ENCODE measurements at regions not wholly inside any gene's neighbourhood (a gene's known extent, or its start where the extent isn't known, plus 50 kb on each side); places are given as distances from the start of the nearest gene placed in this dataset.

DNA sequence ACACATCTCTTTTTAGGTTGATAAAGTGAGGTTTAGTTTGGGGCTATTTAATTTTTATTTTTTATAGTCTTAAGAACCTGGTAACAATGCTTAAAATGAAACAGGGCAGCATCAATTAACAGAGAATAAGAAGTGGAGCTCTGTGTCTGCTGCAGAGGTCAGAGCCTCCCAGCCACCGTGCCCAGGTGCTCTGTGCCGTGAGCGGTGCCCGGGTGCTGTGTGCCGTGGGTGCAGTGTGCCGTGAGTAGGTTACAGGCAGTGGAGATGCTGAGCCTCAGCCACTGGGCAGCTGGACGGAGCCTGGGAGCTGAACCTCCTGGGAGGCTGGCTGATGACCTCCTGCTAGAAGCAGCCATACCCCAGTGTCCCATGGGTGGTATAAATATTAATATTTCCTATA lies 250.0 kb downstream of the KLF6 start:
- H3K36me3 Mint-ChIP-seq (ENCODE audit: low read depth, unreplicated experiment) = no peaks in the 10 kb centered on the region
- H3K4me1 Mint-ChIP-seq (ENCODE audit: unreplicated experiment) = peaks cover 9% of the 10 kb centered on the region
- DNase-seq (ENCODE audit: low spot score) = no peak
- no peak overlapping the region for H3K4me3 Mint-ChIP-seq (ENCODE audit: unreplicated experiment)
- H3K27me3 Mint-ChIP-seq (ENCODE audit: unreplicated experiment) = peaks cover 3% of the 10 kb centered on the region
- no peaks in the 10 kb centered on the region for H3K9me3 Mint-ChIP-seq (ENCODE audit: unreplicated experiment)
- no peak overlapping the region for H3K27ac Mint-ChIP-seq (ENCODE audit: unreplicated experiment)
- TF ChIP-seq, protein P1, sequence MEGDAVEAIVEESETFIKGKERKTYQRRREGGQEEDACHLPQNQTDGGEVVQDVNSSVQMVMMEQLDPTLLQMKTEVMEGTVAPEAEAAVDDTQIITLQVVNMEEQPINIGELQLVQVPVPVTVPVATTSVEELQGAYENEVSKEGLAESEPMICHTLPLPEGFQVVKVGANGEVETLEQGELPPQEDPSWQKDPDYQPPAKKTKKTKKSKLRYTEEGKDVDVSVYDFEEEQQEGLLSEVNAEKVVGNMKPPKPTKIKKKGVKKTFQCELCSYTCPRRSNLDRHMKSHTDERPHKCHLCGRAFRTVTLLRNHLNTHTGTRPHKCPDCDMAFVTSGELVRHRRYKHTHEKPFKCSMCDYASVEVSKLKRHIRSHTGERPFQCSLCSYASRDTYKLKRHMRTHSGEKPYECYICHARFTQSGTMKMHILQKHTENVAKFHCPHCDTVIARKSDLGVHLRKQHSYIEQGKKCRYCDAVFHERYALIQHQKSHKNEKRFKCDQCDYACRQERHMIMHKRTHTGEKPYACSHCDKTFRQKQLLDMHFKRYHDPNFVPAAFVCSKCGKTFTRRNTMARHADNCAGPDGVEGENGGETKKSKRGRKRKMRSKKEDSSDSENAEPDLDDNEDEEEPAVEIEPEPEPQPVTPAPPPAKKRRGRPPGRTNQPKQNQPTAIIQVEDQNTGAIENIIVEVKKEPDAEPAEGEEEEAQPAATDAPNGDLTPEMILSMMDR (IDR thresholded peaks at IDR 0.05; ENCODE audit: unreplicated experiment) = no peak

DNA sequence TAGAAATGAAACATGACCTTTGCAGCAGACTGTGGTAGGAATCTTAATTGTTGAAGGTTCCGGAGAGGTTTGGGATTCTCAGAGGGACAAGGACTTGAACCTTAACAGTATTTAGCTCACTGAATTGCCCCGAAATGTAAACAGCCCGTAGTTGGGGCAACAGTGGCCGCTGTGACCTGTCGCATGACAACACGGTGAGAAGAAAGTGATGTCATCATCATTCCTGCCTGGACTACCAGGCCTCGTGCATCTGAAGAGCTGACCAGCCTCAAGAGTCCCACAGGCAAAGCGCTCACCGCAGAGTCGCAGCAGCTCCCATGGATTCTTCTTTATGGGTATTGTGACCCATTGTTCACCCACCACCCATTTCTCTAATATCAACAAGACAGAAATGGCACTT lies 250.6 kb downstream of the KLF6 start:
- peaks cover 9% of the 10 kb centered on the region for H3K4me1 Mint-ChIP-seq (ENCODE audit: unreplicated experiment)
- H3K9me3 Mint-ChIP-seq (ENCODE audit: unreplicated experiment) = no peaks in the 10 kb centered on the region
- no peak overlapping the region for H3K4me3 Mint-ChIP-seq (ENCODE audit: unreplicated experiment)
- TF ChIP-seq, protein P1 (IDR thresholded peaks at IDR 0.05; ENCODE audit: unreplicated experiment) = no peak
- no peak for DNase-seq (ENCODE audit: low spot score)
- H3K27me3 Mint-ChIP-seq (ENCODE audit: unreplicated experiment) = peaks cover 3% of the 10 kb centered on the region
- H3K36me3 Mint-ChIP-seq (ENCODE audit: low read depth, unreplicated experiment) = no peaks in the 10 kb centered on the region
- no peak overlapping the region for H3K27ac Mint-ChIP-seq (ENCODE audit: unreplicated experiment)

GRCh38 chr10:3533296-3533695 lies 251.7 kb downstream of the KLF6 start:
- DNase-seq (ENCODE audit: low spot score) = no peak
- no peaks in the 10 kb centered on the region for H3K4me1 Mint-ChIP-seq (ENCODE audit: unreplicated experiment)
- TF ChIP-seq, protein P1 (IDR thresholded peaks at IDR 0.05; ENCODE audit: unreplicated experiment) = no peak
- no peaks in the 10 kb centered on the region for H3K9me3 Mint-ChIP-seq (ENCODE audit: unreplicated experiment)
- H3K27ac Mint-ChIP-seq (ENCODE audit: unreplicated experiment) = no peak overlapping the region
- H3K27me3 Mint-ChIP-seq (ENCODE audit: unreplicated experiment) = peaks cover 3% of the 10 kb centered on the region
- H3K4me3 Mint-ChIP-seq (ENCODE audit: unreplicated experiment) = no peak overlapping the region
- H3K36me3 Mint-ChIP-seq (ENCODE audit: low read depth, unreplicated experiment) = no peaks in the 10 kb centered on the region

GRCh38 chr10:3532644-3533043 lies 252.4 kb downstream of the KLF6 start:
- H3K4me3 Mint-ChIP-seq (ENCODE audit: unreplicated experiment) = no peak overlapping the region
- no peak for DNase-seq (ENCODE audit: low spot score)
- no peaks in the 10 kb centered on the region for H3K9me3 Mint-ChIP-seq (ENCODE audit: unreplicated experiment)
- H3K27ac Mint-ChIP-seq (ENCODE audit: unreplicated experiment) = no peak overlapping the region
- TF ChIP-seq, protein P1 (IDR thresholded peaks at IDR 0.05; ENCODE audit: unreplicated experiment) = no peak
- H3K4me1 Mint-ChIP-seq (ENCODE audit: unreplicated experiment) = no peaks in the 10 kb centered on the region
- peaks cover 3% of the 10 kb centered on the region for H3K27me3 Mint-ChIP-seq (ENCODE audit: unreplicated experiment)
- no peaks in the 10 kb centered on the region for H3K36me3 Mint-ChIP-seq (ENCODE audit: low read depth, unreplicated experiment)

DNA sequence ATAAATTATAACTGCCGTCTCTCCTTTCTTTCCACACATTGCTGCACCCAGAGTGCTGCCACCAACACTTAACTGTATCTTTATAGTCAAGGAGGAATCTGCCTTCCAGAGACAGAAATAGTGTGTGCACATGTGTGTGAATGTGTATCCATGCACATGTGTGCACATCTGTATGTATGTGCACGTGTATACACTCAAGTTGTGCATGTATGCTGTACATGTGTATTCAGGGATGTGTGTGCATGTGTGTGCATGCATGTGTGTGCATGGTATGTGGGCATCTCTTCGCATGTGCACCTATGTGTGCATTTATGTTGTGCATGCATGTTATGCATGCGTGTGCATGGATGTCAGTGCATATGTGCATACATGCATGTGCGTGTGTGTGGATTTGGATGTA lies 253.3 kb downstream of the KLF6 start:
- H3K4me3 Mint-ChIP-seq (ENCODE audit: unreplicated experiment) = no peak overlapping the region
- no peaks in the 10 kb centered on the region for H3K36me3 Mint-ChIP-seq (ENCODE audit: low read depth, unreplicated experiment)
- H3K9me3 Mint-ChIP-seq (ENCODE audit: unreplicated experiment) = no peaks in the 10 kb centered on the region
- no peak for DNase-seq (ENCODE audit: low spot score)
- no peaks in the 10 kb centered on the region for H3K4me1 Mint-ChIP-seq (ENCODE audit: unreplicated experiment)
- H3K27me3 Mint-ChIP-seq (ENCODE audit: unreplicated experiment) = peaks cover 3% of the 10 kb centered on the region
- H3K27ac Mint-ChIP-seq (ENCODE audit: unreplicated experiment) = no peak overlapping the region
- TF ChIP-seq, protein P1 (IDR thresholded peaks at IDR 0.05; ENCODE audit: unreplicated experiment) = no peak

Measured in endothelial cell (in vitro differentiated cells).